SIG-M5 (cell line): ENCODE measurements at regions not wholly inside any gene's neighbourhood (a gene's known extent, or its start where the extent isn't known, plus 50 kb on each side); places are given as distances from the start of the nearest gene placed in this dataset.
"Not testable (repeated sequence)": the region's sequence is repeated elsewhere in the genome, so short reads cannot be mapped to it uniquely, and the experiment has no call there.

Source experiments
- DNase-seq: peaks from one replicate; lab custom pipeline; 2025; lab: John Stamatoyannopoulos, UW

DNA sequence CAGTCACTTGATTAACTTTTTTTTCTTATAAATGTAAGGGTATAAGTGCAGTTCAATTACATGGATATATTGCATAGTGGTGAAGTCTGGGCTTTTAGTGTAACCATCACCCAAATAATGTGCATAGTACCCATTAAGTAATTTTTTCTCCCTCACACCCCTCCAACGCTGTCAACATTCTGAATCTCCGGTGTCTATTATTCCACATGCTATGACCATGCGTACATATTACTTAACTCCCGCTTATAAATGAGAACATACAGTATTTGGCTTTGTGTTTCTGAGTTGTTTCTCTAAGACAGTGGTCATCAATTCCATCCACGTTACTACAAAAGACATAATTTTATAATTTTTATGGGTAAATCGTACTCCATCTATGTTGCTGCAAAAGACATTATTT is 1191.1 kb downstream of the NCAM2 start:
- no peak for DNase-seq

DNA sequence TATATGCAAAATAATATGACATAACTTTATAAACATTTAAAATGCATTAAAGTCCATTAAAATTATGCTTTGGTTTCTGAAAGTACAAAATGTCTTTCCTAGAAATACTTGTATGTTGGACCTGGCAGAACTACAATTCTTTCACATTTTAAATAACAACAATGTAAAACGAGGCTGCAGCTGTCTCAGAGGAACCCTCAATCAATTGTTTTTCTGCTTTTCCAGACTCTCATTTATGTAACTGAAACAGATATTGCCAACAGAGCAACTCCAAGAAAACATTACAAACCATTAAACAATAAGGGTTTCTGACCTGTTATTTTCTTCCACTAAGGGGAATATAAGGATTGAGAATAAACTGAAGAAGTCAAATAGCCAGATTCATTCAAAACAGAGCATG is 1193.4 kb downstream of the NCAM2 start:
- no peak for DNase-seq

DNA sequence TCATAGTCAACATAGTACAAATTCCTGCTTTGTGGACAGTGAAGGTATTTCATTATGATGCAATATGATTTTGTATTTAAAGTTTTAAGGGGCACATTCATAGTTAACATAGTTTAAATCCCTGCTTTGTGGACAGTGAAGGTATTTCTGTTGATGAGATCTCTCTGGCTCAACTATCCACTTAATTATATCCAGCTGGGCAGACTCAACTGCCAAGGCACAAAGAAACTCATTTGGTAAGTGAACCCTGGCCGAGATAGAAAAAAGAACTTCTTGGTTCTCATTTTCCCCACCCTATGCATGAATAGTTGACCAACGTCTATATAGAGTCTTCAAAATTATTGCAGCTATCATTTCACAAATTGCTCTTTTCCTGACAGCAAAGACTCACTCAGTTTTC is 1194.6 kb downstream of the NCAM2 start:
- DNase-seq, result no peak

DNA sequence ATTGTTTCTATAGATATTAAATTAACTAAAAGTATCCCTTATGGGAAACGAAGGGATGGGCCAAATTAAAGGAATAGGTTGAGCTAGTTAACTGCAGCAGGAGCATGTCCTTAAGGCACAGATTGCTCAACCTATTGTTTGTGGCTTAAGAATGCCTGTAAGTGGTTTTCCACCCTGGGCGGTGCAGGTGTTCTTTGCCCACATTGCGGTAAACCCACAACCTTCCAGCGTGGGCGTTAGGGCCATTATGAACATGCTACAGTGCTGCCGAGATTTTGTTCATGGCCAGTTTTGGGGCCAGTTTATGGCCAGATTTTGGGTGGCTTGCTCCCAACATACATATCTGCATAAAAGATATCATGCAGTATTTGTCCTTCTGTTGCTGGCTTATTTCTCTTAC is 1196.8 kb downstream of the NCAM2 start:
- not testable (repeated sequence) for DNase-seq

DNA sequence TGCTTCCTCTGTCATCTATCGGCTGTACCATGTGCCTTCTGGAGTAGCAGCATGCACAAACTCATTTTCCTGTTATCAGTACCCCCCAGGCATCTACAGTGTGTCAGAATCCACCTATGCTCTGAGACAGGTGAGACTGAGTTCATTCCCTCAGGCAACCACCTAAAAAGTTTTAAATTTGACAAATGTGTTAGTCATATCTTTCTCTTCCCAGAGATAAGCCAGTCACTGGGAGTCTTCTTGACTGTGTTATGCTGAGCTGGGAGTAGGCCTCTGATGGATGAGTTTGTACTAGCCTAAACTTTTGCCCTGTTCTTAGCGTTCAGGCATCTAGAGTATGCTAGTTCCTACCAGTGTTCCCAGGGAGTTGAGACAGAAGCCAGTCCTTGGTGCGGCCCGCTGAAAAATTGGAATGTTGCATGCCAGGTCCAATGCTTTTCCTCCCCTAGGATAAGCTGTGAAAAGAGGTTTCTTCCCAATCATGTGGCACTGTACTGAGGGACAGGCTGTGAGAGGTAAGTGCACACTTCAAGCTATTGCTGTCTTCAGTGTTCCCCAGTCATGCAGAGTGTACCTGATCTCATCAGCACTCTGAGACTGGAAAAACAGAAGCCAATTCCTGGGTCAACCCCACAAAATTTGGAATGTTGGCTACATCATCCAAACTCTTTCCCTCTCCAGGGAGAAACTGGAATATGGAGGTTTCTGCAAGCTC is 1202.3 kb downstream of the NCAM2 start:
- DNase-seq, result no peak

DNA sequence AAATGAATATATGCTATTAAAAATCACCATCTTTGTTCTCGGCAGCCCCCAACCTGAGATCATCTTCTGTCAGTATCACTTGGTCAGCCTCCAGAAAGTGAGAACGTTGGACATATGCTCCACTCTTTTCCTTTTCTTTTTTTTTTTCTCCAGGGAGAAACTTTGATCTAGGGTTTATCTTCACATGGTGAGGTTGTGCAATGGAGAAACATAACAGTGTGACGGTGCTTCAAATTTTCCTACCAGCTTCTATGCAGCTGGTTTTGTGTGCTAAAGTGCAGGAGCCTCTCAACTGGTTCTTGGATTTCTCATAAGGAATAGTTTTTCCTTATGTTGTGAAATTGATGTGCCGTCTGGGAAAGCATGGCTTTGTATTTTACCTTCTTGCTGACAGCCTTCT is 1202.9 kb downstream of the NCAM2 start:
- no peak for DNase-seq

DNA sequence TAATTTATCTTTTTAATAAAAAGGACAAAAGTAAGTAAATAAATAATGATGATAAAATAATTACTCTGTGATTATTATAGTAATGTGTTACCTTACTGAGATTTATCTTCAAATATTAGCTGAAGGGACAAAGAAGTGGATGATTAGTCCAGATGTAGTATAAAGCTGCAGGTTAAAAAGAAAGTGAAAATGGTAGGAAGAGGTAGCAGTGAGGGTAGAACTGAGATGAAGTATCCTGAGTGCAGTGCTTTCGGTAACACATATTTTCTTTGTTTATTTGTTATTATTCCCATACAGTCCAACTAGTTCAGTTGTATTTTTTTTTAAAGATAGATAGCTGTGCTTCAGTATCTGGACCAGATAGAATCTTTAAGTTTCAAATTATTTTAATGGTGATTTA is 1203.5 kb downstream of the NCAM2 start:
- DNase-seq, result no peak

DNA sequence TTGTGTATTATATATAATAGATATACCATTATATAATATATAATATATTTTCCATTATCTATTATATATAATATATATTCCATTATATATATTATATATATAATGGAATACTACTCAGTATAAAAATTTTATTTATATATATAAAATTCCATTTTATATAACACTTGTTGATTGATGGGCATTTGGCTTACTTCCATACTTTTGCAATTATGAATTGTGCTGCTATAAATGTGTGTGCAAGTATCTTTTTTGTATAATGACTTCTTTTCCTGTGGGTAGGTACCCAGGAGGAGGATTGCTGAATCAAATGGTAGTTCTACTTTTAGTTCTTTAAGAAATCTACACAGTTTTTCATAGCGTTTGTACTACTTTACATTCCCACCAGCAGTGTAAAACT is 1211.1 kb downstream of the NCAM2 start:
- no peak for DNase-seq

DNA sequence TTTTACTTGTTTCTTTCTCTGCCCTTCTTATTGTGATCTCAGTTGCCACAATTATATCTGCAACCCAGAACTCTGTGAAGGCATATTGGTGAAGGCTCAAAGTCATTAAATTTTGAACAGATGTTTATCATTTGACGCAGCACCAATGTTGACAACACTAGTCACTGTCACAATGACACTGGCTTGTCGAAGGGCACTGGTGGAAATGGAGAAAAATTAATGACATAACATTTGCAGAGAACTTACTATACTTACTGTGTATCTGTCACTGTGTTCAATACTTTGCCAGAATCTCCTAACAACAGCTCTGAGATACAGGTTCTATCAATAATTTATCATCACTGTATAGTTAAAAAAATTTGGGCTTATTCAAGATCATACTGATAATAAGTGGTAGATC is 1213.7 kb downstream of the NCAM2 start:
- no peak for DNase-seq

DNA sequence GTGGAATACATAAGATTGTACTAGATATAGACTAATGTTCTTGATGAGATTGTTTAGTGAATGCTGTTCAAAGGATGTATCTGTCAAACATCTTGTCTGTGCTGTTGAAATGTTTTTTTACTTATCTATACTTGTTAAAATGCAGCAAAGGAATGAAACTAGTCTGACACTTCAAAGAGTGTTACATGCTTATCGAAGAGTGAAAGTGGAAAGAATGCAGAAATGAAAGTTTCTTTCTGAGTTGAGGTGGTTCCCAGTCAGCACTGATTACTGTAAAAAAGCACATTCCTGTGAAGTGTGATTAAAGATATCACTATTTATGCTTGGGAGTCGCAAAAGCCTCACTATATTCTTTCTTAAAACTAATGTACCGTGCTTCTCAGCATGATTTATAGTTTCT is 1225.2 kb downstream of the NCAM2 start:
- no peak for DNase-seq

DNA sequence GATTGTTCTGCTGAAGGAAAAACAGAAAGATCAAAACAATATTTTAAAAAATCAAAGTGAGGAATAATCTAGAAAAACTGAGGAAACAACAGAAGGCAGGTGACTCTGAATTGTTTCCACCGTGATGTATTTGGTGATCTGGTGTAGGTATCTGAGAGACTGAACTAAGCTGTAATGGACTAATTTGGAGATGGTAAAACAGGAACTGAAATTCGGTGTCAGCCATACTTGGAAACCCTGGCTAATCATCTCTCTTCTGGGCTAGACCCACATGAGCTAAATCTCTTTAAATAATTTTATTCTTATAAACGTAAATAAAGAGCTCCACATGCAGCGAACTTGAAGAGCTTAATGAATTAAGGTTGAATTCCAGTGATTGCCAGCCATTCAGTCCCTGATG is 1226.1 kb downstream of the NCAM2 start:
- DNase-seq, result no peak

DNA sequence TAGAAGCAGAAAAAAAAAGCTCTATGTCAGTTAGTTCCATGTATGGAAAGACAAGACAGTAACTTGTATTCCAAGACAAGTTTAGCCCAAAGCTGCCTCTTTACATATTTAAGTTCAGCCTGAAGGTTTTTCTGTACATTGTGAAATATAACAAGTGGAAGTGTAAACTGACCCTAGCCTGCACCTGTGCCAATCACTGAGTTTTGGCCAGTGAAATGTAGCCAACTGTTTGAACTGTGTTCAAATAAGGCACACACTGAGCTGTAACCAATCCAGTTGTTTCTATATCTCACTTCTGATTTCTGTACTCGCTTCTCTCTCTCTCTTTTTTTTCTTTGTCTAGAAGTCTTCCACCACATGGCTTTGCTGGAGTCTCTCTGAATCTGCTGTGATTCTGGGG is 1227.1 kb downstream of the NCAM2 start:
- no peak for DNase-seq

DNA sequence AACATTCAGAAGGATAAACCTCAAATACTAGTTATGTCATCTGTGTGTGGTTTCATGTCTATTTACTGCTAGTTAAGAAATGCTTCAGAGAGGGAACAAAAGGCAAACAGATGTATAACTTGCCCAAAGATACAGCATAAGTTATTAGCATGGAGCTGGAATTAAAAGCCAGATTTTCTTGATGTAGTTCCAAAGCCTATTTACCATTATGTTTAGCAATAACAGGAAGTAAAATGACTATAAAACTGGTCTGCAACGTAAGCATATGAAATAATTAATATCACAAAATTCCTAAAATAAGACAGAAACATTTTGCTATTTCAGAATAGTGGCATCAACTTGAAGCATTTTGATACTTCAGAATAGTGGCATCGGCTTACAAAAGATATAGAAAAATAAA is 1232.8 kb downstream of the NCAM2 start:
- DNase-seq, result no peak

DNA sequence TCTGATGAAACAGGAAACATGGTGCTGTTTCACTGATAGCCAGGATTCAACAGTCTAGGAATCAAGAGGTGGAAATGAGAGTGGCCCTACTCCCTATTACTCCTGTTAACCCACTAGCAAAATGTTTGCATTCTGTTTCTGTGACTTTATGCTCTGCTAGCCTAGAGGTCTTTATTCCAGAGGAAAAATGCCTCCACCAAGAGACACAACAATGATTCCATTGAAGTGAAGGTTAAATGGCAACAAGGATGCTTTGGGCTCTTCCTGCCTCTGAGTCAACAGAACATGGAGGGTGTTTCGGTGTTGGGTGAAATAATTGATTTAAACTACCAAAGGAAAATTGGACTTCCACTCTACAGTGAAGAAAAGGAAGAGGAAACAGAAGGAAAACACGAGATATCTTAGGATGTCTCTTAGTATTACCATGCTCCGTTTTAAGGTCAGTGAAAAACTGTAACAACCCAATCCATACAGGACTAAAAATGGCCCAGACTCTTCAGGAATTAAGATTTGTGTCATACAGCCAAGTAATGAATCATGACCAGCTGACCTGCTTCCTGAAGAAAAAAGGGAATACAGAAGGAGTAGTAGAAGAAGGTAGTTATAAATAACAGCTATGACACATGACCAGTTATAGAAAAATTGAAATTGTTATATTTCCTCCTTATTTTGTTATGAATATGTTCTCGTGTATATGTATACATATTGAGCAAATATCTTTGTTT is 1237.8 kb downstream of the NCAM2 start:
- no peak for DNase-seq

DNA sequence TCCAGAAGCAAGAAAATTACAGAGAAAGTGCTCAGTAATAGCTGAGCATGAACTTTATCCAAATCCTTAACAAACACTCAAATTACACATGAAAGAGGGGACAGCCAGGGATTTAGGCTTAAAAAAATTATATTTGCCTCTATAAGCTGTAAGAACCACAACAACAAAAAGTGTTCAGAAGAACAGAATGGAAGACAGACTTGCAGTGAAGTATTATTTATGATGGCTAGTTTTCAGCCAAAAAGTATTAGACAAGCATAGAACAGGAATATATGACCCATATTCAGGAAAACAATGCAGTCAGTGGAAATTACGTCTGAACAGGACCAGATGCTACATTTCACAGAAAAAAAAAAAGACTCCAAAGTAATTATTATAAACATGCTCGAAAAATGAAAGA is 1246.3 kb downstream of the NCAM2 start:
- DNase-seq, result no peak

DNA sequence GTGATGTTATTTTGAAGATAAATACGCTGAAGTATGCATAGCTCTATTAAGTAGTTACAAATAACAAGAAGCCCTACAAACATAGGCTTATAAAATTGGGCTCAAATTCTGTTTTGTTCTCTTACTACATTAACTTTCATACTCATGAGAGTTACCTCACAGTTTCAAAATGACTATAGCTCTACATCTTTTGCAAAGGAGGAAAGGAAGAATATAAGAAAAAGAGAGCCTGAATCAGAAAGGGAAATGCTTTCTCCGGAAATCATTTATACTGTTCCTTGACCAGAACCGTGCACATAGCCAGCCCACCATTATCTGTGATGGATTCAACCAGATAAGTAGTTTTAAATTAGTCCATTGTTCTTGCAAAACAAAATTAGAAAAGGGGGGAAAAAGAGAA is 1252.1 kb downstream of the NCAM2 start:
- no peak for DNase-seq

DNA sequence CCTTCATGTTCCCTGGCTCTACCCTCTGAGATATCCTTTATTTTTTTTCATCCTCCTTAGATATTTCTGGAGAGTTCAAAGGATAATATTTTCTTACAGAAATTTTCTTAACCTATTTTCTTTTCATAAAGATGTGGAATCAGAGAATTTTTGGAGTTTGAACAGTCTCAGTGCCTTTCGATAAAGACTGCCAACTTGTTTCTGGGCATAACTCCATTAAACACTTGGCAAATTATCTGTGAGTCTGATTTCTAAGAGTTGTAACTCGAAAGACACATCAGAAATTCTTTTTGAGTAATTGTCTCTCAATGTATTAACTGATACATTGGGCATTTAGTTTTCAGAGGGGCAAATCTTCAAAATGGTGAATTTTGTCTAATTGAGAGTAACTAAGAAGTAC is 1255.6 kb downstream of the NCAM2 start:
- no peak for DNase-seq

DNA sequence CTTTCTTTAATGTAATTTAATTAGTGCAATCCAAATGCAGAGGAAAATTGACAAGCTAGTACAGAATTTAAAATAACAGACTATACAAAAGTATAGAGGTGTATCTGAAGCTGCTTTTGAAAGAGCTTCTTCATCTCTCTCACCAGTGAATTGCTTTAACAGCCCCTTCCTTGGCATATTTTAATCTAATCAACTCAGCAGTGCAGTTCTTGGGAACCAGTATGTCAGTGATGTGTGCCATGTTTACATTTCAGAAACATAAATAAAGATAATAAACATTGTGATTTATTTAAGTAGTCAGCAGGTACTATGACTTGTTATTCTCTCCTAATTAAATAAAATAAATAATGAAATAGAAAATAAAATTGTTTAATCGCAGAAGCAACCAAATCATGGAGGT is 1260.6 kb downstream of the NCAM2 start:
- DNase-seq, result no peak

DNA sequence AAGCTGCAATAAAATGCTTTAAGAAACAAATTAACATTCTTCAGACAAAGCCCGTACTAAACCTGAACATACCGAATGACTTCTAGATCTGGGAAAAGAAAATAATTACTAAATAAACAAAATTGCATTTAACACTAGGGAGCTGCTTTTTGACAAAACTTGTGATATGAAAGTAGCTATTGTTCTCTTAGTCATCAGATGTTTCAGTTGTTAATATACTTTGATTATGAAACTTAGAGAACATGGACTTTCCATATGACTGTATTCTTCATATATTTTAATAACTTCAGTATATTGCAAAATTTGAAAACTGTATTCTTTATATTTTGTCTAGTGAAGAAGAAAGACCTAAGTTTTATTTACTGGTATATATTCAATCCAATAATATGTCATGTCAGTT is 1262.1 kb downstream of the NCAM2 start:
- DNase-seq, result no peak

DNA sequence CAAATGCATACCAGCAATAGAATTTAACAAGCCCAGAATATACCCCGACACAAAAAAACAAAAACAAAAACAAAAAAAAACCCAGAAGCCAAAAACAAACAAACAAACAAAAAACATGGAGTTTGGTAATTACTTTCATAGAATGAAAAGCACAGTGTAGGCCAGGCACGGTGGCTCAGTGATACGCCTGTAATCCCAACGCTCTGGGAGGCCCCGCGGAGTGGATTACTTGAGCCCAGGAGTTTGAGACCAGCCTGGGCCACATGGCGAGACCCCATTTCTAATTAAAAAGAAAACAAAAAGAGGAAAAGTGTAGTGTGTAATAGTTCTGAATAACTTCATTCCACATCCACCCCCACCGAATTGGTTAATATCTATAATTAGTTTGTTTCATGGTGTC is 1265.7 kb downstream of the NCAM2 start:
- DNase-seq, result no peak

DNA sequence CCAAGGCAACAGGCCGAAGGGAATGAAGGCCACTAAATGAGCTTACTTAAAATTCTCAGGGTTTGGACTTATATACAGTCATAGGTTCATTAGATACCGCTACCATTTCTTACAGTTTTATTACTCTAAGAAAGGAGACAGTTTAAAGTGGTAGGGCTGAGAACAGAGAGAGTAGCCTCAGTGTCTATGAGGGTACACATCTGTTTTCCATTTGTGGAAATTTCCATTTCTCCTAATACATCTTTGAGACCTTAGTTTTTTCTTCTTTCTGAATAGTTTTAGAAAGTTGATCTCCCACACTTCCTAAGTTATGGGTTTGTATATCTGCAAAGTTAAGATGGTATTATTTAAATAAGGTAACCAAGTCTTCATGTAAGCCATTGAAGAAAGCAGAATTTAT is 1279.1 kb downstream of the NCAM2 start:
- no peak for DNase-seq

DNA sequence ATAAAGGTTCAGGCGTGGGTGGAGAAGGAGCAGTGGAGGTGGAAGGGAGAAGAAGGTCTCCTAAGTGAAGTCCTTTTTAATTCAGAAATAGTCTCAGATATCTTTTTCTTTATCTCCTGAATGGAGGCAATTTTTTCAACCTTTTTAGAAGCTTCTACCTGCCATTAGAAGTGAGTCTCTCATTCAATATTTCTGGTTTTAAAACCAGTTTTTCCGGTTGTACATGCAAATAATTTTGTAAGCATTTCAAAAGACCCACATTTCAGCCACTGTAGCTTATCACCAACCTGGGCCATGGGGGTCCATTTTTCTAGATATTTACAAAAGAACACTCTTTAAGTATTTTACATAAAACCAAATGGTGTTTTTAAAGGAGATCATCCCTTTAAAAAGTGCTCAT is 1280.2 kb downstream of the NCAM2 start:
- DNase-seq, result no peak

DNA sequence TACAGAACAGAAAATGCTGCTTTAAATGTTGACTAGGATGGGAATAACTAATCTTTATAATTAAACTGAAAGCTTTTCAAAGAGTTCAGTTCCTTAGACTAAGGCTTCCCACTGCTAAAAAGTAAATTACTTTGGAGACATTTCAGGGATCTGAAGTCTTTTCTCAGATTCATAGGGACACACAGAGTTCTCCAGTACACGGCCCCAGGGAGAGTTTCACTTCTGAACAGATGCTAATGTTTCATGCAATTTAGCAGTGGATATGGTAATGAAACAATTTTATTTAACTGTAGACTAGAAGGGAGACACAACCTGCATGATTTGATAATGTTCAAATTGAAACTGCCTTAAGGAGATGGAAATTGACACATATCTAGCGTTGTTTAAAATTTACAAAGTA is 1282.6 kb downstream of the NCAM2 start:
- no peak for DNase-seq

DNA sequence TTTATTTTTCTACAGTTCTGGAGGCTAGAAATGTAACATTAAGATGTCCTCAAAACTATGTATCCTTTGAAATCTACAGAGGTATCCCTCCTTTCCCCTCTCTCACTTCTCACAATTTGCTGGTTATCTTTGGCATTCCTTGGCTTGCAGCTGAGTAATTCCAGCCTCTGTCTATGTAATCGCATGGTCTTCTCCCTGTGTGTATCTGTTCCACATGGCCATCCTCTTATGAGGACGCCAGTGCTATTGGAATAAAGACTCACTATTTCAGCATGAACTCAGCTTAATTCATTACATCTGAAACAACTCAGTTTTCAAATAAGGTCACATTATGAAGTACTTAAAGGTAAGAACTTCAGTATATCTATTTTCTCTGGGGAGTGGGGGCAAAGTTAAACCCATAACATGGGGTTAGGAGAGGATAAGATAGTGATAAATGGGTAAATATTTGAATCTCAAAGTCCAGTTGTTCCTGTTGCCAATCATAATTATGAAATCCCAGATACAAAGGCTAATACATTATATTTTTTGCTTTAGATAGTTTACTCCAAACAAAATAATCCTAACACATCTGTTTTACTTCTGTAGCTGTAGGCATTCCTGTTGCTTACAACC is 1290.8 kb downstream of the NCAM2 start:
- no peak for DNase-seq
